CD4-positive, alpha-beta T cell treated with Interleukin-15 for 4 hours (primary cell): ENCODE measurements at regions not wholly inside any gene's neighbourhood (a gene's known extent, or its start where the extent isn't known, plus 50 kb on each side); places are given as distances from the start of the nearest gene placed in this dataset.
"Not testable (repeated sequence)": the region's sequence is repeated elsewhere in the genome, so short reads cannot be mapped to it uniquely, and the experiment has no call there.

Experiments used
- DNase-seq: peaks from one replicate; pipeline ENCODE4 v3.0.0-alpha.2; 2020; ENCODE audit warnings: low spot score

DNA sequence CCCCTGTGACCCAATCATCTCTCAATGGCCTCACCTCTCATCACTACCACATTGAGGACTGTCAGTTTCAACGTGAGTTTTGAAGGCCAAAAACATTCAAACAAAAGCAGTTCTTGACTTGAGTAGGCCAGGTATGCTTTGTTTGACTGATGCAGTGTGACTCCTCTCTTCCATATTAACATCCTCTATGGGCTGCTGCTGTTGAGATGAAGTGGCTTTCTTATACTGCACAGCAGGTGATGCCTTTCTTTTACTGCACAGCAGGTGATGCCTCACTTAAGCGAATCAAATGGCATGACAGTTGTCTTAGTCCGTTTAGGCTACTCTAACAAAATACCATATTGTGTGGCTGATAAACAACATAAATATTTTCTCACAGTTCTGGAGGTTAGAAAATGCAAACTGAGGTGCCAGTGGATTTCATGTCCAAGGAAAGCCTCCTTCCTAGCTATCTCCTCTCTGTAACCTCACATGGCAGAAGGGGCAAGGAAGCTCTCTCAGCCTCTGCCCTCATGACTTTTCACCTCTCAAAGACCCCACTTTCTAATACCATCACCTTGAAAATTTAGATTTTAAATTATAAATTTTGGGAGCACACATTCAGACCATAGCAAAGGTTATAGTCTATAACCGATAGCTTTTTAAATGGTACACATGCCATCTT is 2267.9 kb upstream of the AGA start:
- no peak for DNase-seq

DNA sequence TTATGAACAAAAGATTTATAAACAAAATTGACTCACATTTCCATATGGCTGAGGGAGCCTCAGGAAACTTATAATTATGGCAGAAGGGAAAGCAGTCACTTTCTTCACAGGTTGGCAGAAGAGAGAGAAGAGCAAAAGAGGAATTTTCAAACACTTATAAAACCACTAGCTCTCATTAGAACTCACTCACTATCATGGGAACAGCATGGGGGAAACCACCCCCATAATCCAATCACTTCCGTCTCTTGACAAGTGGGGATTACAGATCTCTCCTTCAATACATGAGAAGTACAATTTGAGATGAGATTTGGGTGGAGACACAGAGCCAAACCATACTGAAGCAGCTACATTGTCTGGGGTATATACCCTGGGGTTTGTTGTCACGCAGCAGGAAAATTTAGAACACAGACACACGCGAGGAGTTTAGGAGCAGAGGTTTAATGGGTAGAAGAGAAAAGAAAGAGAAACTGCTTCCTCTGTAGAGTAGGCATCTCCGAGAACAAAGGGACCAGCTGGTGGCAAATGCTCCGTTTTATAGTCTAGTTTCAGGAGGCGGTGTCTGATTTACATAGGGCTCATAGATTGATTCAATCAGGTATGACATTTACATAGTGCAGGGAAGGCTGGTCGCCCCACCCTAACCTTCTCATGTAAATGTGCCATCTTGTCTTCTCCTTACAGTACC is 2277.7 kb upstream of the AGA start:
- DNase-seq = no peak

DNA sequence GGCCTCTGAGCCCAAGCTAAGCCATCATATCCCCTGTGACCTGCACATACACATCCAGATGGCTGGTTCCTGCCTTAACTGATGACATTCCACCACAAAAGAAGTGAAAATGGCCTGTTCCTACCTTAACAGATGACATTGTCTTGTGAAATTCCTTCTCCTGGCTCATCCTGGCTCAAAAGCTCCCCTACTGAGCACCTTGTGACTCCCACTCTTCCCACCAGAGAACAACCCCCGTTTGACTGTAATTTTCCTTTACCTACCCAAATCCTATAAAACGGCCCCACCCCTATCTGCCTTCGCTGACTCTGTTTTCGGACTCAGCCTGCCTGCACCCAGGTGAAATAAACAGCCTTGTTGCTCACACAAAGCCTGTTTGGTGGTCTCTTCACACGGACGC is 2284.3 kb upstream of the AGA start:
- not testable (repeated sequence) for DNase-seq

DNA sequence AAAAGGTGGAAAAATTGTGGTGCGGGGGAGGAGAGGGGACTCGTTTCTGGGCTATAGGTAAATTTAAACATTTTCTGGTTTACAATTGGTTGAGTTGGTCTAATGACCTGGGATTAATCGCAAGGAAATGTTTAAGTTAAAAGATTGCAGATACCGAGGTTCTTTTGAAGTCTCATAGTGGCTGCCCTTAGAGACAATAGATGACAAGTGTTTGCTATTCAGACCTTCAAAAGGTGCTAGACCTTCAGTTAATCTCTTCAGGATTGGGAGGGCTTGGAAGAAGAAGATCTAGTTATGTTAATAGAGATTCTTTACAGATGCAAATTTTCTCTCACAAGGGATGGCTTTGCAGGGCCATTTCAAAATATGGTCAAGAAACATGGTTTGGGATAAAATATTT is 2286.1 kb upstream of the AGA start:
- DNase-seq = no peak

DNA sequence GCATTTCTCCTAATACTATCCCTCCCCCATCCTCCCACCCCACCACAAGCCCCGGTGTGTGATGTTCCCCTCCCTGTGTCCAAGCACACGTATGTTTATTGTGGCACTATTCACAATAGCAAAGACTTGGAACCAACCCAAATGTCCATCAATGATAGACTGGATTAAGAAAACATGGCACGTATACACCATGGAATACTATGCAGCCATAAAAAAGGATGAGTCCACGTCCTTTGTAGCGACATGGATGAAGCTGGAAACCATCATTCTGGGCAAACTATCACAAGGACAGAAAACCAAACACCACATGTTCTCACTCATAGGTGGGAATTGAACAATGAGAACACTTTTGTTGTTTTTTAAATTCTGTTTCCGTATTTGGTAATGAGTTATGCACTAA is 2294.6 kb upstream of the AGA start:
- DNase-seq = not testable (repeated sequence)

DNA sequence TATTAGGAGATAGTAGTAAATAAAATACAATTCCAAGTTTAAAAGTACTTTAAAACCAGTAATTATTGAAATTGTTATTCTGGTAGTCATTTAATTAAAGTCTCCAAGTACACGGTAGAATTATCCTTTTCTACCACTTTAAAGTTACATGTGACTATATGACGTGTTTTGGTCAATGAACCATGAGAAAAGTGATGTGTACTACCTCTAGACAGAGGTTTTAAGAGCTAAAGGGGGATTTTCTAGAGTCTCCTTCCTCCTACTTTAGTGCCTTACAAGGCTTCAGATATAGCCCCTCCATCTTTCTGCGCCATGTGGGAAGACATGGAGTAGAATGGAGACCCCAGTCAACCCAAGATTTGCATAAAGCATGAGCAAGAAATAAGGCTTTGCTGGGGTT is 2296.6 kb upstream of the AGA start:
- DNase-seq = no peak

DNA sequence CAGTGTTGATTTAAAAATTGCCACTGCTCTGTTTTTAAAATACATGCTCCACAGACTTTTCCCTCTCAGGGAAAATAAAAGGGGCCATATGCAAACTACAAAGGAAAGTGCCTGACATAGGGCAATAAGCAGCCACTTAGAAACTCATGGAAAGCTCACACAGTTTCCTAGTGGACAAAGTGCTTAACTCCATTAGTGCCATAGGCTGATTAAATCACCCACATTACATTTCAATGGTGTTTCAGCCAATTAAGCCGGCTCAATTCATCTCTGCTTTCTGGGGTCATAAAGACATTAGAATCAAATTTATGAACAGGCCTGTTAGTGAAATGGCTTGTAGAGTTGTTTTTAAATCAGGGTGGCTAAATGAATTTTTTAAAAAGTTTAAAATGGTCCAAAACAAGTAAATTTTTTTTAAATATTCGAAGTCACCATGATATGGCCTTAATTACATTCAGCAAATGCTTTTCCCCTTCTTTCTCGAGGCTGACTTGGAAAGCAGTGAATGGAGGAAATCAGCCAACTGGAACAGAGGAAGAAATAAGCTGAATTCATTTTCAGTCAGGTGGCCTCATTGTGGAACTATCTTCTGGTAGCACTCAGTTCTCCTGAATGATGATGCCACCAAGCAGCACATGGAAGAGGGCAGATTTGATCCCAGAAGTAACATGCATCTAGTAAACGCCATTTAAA is 2305.1 kb upstream of the AGA start:
- no peak for DNase-seq

DNA sequence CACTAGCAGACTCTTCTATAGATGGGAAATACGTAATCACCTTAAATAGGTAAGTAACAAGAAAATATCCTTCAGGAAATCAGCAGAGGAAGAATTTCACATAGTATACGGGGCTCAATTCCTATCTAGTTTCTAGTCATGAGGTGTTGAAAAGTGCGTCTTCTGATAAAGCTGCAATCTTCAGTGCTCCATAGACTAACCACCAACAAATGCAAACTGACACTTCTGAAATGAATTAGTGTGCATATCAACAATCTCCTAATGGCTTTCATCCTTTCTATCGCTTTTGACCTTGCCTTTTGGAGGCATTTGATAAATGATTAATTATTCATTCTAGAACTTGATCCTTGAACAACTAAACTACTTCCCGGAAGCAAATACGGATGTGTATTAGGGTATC is 2306.6 kb upstream of the AGA start:
- no peak for DNase-seq

DNA sequence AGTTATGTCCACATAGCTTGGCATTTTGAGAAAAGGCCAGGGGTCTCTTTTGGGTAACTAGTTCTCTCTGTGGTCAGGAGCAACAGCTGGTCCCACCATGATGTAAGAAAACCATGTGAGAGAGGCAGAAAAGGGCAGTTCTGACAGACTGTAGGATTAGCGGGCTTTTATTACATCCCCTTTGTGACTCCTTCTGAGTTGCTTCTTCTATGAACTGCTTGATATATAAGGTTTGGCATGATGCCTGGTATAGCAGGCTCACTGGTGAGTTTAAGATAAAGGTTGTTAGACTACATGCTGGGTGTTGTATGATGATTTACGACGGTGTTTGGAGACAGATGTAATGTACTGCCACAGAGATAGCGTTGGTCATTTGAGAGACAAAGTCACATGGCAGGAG is 2308.1 kb upstream of the AGA start:
- DNase-seq = no peak

DNA sequence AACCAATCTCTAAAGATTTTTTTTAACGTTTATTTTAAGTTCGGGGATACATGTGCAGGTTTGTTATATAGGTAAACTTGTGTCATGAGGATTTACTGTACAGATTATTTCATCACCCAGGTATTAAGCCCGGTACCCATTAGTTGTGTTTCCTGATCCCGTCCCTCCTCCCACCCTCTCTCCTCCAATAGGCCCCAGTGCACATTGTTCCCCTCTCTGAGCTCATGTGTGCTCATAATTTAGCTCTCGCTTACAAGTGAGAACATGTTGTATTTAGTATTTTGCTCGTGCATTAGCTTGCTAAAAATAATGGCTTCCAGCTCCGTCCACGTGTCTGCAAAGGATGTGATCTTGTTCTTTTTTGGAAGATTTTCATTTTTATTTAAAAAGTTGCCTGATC is 2309.4 kb upstream of the AGA start:
- DNase-seq = no peak

DNA sequence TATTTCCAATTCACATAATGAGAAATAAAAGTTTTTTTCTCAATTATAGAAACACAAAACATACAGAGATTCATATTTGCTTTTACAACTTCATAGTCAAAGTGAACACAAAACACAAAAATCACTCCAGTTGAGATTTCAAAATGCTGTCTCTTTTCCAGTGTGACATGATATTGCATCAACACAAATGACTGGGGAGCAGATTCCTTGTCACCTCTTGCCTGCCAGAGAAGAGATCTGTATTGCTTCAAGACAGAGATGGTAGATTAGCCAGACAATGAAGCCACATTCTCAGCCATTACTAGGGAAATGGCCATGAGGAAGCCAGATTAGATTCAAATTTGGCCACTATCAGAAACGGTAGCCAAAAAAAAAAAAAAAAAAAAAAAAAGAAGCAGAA is 2313.1 kb upstream of the AGA start:
- no peak for DNase-seq

DNA sequence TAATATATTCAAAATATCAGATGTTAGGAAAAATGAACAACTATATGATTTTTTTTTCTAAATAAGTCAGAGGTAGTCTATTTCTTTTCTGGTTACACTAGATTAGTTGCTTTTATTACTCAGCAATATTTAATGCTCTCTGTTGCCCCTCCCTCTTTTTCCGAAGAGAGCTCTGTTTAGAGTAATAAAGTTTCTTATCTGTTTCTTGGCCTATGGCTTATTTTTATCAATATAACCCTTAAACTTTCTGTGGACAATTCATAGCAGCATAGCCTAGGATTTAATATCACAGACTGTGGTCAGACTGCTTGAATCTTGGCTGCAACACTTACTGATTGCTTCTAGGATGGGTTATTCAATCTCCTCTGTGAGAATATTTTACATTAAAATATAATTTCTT is 2315.4 kb upstream of the AGA start:
- no peak for DNase-seq

DNA sequence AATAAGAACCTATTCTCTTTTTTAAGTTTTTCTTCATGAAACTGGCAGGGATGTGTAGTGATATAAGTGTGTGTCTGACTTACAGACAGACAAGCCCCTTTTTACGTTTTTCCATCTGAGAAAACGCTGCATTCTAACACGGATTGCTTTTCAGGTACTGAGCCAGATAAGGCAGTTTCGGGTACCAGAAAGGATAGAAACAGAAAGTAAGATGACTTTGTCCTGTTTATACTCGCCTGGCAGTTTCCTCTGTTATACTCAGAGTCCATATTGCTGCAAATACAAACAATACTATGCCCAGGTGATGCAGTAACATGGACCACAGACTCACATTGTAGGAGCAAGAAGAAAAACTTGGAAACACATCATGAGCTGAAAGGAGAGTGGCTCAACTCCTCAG is 2320.6 kb upstream of the AGA start:
- DNase-seq = no peak

DNA sequence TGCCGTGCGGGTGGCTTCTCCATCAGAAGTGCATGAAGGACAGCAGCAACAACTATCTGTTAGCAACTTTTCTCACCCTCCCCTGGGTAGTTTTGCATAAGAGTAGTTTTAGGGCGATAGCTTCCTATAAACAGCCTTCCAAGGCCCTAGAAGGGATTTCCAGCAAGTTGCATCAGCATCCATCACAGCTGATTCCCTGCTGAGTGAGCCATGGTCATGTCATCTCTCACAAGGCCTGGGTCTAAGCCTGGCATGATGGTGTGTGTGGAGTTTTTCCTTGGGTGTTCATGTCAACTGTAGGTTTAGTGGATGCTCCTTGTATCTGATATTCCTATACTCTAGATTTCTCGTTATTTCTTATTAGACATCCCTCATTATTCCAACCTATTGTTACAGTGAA is 2324.7 kb upstream of the AGA start:
- DNase-seq = no peak

DNA sequence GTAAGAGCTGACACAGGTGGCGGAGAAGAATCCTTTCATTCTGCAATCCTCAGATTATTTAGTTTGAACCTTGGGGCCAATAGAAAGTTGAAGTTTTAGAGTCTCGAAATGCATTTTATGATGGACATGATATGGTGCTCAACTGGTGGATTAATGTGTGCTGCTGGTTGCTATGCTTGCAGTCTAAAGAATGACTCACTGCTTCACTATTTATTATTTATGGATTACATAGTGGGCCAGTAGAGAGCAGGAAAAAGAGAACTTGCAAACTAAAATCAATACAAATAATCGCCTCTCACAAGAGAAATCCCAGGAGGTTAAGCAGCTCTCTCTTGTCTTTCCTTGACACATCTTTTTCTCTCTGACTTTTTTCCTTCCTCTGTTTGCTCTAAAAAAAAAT is 2326.8 kb upstream of the AGA start:
- DNase-seq = no peak

DNA sequence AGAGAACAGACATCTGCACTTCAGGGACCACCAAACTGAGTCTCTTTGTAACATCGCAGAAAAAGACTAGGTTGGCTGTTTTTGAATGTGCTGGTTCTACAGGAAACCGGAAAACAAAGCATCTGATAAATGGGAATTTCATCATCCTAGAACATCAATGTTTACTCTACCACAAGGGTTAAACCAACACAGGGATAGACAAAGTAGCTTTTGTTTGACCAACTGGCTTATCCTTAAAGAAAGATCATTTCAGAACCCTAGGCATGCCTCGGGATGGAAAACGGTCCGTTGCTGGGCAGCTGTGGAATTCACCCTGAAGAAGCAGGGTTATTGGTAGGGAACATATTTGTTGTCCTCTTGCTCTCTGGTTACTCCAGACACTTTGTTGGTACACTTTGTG is 2355.5 kb upstream of the AGA start:
- no peak for DNase-seq

DNA sequence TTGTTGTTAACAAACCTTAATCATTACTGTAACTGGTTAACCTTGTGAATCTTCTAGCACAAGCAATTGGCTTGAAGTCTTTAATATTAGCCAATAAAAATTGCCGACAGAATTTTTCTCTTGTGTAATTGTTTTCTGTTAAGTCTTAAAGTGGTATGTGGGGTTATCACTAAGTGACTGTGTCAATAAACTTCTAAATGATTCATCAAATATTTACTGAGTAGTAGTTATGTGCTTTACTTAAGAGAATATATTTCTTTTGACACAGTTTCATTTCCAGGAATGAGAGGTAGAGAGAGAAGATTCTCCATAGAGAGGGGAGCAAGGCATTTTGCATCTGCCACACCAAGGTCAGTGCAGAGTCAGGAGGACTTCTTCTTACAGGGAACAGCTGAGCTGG is 2361.6 kb upstream of the AGA start:
- no peak for DNase-seq

DNA sequence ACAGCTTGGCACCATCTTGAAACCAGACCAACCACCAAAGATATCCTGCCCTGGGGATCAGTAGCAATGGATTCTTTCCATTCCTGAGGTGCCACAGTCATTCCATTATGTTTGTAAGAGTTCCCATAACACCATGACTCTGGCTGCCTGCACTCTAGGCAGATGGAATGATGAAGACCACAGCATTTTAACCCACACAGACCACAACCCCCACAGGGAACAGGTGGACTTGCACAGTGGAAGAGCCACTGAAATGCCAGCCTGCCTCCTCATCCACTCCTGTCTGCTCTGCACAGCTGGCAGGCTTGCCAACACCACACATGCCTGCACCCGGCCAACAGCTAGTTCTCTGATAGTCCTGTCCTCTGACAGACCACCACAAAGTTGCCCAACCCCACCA is 2362.2 kb upstream of the AGA start:
- no peak for DNase-seq

DNA sequence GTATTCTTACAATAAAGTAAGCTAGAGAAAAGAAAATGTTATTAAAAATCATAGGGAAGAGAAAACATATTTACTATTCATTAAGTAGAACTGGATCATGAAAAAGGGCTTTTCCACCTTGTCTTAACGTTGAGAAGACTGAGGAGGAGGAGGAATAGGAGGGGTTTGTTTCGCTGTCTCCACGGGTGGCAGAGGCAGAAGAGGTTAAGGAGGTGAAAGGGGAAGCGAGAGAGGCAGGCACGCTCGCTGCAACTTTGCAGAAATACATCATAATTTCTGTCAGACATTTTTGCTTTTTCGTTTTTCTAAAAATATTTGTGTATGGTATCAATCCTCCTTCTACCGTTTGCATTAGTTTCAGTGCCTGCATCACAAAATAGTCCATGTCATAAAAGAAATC is 2375.1 kb upstream of the AGA start:
- no peak for DNase-seq

DNA sequence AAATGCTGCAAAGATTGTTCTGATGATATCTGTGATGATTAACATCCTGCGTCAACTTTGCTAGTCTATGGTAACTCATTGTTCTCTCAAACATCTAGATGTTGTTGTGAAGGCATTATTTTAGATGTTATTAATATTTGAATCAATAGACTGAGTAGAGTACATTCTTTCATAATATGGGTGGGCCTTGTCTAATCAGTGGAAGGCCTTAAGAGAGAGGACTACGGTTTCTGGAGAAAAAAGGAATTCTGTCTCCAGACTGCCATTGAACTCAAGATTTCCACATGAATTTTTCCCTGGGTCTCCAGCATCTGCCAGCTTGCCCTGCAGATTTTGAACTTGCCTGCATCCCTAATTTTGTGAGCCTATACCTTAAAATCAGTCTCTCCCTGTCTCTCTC is 2381.1 kb upstream of the AGA start:
- DNase-seq = no peak

DNA sequence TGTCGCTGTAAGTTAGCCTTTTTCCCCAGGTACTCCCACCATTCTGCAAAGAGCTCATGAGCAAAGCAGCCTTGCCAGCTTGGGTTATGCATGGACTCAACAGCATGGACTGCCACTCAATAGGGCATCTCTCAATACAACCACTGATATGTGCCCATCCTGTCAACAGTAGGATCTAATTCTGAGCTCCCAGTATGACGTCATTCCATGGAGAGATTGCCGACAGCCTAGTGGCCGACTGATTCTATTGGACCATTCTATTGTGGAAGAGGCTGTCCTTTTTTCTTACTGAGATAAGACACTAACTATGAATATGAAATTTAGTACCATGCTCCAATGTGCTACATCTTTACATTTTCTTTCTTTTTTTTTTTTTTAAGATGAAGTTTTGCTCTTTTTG is 2389.0 kb upstream of the AGA start:
- DNase-seq = no peak

DNA sequence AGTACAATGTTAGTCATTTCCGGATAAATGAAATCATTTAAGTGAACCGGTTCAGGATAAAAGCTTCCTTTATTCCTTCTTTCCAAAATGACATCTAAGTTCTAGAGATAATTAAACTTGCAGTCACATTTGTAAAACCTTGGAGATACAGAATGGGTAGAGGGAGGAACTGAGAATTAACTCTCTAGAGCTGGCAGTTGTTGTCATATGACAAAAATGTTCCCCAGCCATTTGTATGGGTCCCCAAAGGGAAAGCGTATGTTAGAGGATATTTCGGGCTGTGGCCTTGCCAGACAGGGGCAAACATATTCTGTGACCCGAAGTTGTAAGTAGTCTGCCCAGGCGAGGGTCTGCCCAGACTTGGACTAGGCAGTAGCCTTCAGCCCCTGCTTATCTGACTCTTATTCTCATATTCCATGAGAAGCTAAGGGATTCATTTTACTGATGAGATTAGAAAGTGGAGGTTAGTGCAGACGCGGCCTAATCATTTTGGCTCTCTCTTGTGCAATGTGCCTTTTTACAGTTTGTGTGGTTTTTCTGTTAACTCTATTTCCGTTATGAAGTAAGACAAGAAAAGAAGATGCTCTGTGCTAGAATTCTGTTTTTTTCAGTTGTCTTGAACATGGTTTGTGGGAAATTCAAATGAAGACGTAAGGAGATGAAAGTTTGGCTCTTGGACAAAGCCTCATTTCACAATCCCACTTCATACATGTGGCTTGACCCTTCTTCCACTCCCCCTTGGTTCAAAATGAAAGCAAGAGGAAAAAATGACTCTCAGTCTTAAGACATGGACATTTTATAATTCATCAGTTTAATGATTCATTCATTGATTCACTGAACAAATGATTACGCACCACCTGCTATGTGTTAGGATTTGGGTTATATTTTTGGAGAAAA is 2394.2 kb upstream of the AGA start:
- DNase-seq = no peak

DNA sequence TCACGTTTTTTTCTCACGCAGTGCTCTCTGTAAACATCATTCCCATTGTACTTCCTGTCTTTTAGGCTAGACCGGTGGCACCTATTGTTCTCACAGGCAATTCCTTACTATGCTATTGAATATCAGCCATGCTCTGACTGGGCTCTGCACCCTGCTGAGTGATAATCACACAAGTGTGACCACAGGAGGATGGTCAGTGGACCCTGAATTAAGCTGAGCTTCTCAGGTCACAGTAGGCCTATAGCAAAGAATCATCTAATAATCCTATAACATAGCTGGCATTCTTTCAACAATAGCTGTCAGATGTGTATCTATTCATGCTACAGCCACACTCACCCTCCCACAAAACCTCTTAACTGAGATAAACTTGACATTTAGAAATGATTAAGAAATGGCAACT is 2399.8 kb upstream of the TENM3 start:
- no peak for DNase-seq
